ENCODE measurements at regions not wholly inside any gene's neighbourhood (a gene's known extent, or its start where the extent isn't known, plus 50 kb on each side); places are given as distances from the start of the nearest gene placed in this dataset.
"Not testable (repeated sequence)": the region's sequence is repeated elsewhere in the genome, so short reads cannot be mapped to it uniquely, and the experiment has no call there.

DNA sequence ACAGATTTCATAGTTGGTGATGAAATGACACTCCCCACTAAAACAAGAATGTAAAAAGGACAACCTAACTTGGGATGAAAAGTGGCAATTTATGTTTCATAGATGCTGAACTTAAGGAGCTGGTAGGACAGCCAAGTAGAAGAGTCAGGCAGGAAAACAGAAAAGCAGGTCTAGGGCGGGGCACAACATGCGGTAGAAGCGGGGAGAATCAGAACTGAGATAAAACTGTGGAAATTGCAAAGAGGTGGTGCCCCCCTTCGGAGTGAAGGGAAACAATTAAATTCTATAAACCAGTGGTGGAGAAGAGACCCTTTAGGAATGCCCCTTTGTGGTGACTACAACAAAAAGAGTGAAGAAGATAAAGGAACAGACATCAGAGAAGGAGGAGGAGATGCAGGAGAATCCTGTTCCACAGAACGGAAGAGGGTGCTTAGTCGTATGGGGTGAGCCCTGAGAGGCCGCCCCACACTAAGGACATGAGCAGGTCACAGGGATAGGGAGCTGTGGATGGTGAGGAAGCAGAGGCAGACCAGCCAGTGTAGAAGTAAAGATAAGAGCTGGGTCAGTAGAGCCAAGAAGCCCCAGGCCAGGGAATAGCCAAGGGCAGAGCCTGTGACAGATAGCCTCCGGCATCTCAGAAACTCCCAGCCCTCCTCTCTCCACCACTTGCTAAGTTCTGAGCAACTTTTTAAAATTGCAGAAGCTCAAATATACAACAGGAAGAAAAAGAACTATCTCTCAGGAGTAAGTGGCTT, 100.3 kb upstream of the DOCK9 start:
- no peak for DNase-seq

DNA sequence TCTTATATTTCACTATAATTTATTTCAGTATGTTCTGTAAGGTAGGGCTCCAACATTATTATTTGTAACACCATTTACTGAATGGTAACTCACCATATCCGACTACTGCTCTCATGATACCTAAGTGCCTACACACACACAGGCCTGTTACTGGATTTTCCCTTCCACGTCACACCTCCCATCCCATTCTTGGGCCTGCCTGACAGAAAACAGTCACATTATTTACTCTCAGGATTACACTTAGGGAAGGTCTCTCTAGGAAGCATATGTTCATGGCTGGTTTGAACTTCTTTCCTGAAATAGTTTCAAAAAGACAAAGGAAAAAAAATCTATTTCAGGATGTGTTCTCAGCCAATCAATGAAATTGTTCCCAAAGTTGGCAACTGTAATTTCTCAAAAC, 102.3 kb upstream of the DOCK9 start:
- no peak for DNase-seq

DNA sequence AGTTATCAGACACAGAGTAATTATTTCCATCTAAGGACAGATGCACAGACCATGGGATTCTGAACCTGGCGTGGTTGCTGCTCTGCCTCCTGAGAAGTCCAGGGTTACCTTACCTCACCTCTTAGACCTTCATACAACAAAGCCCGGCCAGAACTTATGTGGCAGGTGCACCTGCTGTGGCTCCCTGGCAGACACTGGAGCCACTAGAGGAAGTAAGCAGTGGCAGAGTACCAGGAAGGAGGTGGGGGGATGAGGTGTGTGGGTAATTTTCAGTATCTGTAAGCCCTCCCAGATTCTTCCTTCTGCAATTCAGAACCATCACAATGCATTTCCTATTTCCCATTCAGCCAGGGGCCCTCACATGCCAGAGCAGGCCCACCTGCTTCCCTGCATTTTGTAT, 106.1 kb upstream of the DOCK9 start:
- no peak for DNase-seq

DNA sequence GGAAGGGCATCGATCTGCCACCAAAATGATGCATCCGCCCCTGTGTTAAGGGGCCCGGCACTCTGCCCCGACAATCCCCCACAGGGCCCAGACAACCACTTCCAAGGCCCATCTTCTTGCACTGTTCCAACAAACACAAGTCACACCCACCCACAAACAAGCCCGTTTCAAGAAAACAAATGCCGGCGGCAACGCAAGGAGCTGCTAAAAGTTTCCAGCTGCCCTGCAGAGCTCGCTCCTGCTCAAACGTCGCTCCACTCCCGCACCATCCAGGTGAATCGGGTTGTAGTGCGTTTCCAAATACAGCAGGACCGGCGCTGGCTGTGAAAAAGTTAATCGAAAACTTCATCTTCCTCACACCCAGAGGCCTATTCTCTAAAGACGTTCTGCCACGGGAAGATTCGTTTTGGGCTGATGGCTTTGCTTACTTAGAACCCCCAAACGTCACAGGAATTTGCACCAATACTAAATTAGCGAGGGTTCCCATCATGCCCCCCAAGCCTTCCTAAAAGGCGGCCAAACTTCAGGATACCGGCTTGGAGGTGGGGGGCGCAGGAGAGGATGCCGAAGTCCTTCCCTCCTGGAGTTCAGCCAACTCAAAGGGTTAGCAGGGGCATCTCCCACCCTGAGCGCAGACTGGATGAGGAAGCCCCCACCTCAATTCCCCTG, 107.4 kb upstream of the DOCK9 start:
- DNase-seq = no peak

DNA sequence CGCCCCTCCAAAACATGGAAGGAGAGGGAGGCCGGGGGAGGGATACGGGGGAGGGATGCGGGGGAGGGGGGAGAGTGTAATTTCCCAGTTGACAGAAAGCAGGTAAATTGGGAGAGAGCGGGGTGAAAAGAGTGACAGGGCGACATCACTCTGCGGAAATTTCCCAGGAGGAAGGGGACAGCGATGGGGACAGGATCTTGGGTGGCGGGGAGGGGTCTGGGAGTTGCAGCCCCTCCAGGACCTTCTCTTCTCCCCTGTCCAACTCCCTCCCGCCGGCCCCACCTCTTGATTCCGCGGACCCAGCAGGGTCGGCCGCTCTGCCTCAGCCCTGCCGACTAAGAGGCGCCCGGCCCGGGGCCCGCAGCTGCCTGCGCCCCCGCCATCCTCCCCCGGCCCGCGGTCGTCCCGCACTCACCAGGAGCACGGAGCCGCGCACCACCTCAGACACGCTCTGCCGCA, 108.0 kb upstream of the DOCK9 start:
- no peak for DNase-seq

GRCh38 chr13:99086267-99087097, 108.6 kb upstream of the DOCK9 start:
- DNase-seq = peak; percentile 53

- DNase-seq = peak; percentile 81
Observed at GRCh38 chr13:99087098-99087953, 109.5 kb upstream of the DOCK9 start.

DNA sequence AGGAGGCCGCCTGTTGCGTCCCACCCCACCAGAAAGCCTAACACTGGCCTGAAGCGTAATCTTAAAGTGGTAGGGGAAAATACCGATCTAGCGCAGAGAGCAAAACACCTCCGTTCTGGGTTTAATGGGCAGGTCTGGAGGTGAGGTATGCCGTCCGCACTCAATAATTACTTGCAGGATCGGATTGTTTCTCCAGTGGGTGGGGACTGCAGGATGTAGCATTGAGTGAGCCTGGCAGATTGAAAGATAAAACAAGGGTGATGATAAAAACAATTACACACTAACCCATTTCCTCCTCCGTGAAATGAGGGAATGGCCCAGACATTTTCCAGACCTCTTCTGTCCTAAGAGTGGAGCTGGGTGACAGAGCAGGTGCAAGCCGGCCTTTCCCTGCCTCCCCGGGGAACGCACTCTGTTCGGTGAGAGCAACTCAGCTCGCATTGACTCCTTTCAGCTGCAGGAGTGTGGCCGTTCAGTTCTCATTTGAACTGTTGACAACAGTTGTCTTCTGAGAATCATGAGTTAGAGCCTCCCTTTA, 110.2 kb upstream of the DOCK9 start:
- no peak for DNase-seq

DNA sequence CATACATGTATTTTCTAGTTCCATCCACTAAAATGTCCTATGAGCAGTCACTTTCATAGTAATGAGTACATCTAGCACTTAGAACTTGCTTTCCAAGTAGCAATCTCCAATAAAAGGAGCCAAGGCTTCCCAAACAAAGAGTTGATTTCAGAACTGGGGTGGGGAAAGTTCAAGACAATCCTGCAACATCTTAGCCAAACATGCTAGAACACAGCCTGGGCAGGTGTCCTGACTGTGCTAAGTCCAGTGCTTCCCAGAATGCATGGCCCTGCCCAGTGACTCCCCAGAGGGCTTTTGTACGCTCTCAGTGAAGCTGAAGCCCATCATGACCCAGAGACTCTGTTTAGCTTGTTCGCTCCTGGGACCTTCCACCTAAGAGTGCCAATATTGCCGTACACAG, 106.7 kb upstream of the UBAC2 start:
- no peak for DNase-seq

GRCh38 chr13:99101831-99102230, 98.8 kb upstream of the UBAC2 start:
- not testable (repeated sequence) for DNase-seq

- peak; percentile 52 for DNase-seq
Observed at GRCh38 chr13:99103536-99103935, 97.1 kb upstream of the UBAC2 start.

- no peak for DNase-seq
Observed at GRCh38 chr13:99104396-99104795, 96.3 kb upstream of the UBAC2 start.

GRCh38 chr13:99105160-99105559, 95.5 kb upstream of the UBAC2 start:
- DNase-seq = no peak

DNA sequence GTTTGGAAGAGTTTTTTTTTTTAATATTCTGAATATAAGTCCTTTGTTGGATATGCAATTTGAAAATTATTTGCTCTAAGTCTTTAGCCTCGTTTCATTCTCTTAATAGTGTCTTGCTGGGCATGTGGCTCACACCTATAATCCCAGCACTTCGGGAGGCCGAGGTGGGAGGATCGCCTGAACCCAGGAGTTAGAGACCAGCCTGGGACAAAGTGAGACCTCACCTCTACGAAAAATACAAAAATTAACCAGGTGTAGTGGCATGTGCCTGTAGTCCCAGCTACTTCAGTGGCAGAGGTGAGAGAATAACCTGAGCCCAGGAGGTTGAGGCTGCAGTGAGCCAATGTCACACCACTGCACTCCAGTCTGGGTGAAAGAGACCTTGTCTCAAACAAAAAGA, 87.3 kb upstream of the UBAC2 start:
- no peak for DNase-seq

GRCh38 chr13:99118179-99118578, 82.5 kb upstream of the UBAC2 start:
- DNase-seq = no peak

DNA sequence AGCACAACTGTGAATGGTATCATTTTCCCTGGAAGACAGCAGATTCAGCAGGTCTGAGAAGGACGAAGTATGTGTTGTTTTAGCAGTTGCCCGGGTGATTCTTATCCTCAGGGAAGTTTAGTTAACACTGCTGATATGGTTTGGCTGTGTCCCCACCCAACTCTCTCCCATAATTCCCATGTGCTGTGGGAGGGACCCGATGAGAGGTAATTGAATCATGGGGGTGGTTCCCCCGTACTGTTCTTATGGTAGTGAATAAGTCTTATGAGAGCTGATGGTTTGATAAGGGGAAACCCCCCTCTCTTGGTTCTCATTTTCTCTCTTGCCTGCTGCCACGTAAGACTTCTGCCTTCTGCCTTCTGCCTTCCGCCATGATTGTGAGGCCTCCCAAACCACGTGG, 81.0 kb upstream of the UBAC2 start:
- DNase-seq = no peak

DNA sequence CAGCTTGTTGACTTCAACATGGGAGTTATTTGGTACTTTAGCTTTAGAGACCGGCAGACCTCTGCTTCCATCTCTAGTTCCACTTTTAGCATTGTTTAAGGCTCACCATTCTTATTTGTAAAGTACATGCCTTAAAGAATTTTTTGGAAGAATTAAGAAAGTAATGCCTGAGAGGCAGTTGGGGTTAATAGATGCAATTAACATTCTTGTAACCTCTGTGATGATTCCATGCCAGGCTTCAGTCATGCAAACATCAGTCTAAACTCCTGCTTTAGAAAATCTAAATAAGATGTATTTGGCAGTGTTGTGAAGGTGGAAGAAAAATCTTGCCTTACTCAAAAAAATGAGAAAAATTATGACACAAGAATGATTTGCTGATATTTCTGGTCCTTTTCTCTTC, 79.9 kb upstream of the UBAC2 start:
- DNase-seq = no peak

GRCh38 chr13:99122171-99122570, 78.5 kb upstream of the UBAC2 start:
- DNase-seq = no peak

GRCh38 chr13:99123101-99124045, 77.3 kb upstream of the UBAC2 start:
- DNase-seq = peak; percentile 63

- no peak for DNase-seq
Observed at GRCh38 chr13:99124046-99124400, 76.6 kb upstream of the UBAC2 start.

DNA sequence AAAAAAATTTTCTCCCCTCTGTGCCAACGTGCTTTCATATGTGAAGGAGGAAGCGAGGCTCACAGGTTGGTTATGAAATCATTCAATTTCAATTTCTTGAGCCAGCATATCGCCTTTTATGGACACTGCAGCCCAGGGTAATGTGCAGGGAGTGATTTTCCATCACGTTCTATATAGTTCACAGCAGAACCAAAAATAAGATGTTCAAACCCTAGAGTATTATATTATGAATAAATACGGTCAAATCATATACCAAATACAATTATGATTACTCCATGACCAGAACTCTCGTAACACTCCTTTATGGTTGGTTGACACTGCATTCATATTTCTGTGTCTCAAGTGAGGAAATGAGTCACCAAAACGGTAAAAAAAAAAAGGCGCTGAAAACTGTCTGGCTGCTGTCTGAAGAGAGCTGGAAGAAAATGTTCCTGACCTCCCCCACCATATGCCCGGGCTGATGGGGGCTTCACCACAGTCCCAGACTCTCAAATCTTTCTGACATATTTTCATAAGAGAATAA, 75.8 kb upstream of the UBAC2 start:
- peak; percentile 86 for DNase-seq
